ENCODE measurements at regions not wholly inside any gene's neighbourhood (a gene's known extent, or its start where the extent isn't known, plus 50 kb on each side); places are given as distances from the start of the nearest gene placed in this dataset.

- Histone ChIP-seq H3K79me2 (ENCODE audit: control insufficient read depth in 1 of 2, insufficient read depth in 2 of 2, low read length in 2 of 2) (no peaks in the 10 kb centered on the region), H3K14ac (ENCODE audit: insufficient read length) (no peak overlapping the region), H3K27me3 (replicated peaks in 1 of 4; ENCODE audit: control insufficient read depth in 3 of 4, extremely low read depth in 1 of 4, insufficient read depth in 3 of 4, low read length in 3 of 4) (no peaks in the 10 kb centered on the region), H2BK120ac (replicated peaks; ENCODE audit: low read depth, low read length) (no peak overlapping the region), H2BK20ac (ENCODE audit: low read length) (no peak overlapping the region), H3K9me3 (ENCODE audit: insufficient read depth in 2 of 2, low read depth in 1 of 2, low read length in 1 of 2) (no peaks in the 10 kb centered on the region), H3K4me2 (ENCODE audit: insufficient read depth in 1 of 2, low read depth in 2 of 2, low read length in 2 of 2) (no peak overlapping the region), H3K79me1 (ENCODE audit: low read depth, low read length) (no peaks in the 10 kb centered on the region), H2BK15ac (ENCODE audit: low read length) (no peak overlapping the region), H4K5ac (ENCODE audit: insufficient read length, low read depth, low read length) (no peak overlapping the region), H4K20me1 (replicated peaks in 1 of 2; ENCODE audit: control insufficient read depth in 1 of 2, insufficient read depth in 2 of 2, low read length in 2 of 2) (no peaks in the 10 kb centered on the region), H3K4me3 (ENCODE audit: extremely low read depth in 1 of 4, insufficient read depth in 2 of 4, low read depth in 3 of 4, low read length in 4 of 4) (no peak overlapping the region), H2BK12ac (ENCODE audit: low read depth, low read length) (no peak overlapping the region), H3K23ac (ENCODE audit: insufficient read length) (no peak overlapping the region), H2BK5ac (ENCODE audit: low read depth, low read length) (no peak overlapping the region), H3K18ac (ENCODE audit: extremely low read depth, low read length) (no peak overlapping the region), H3K36me3 (ENCODE audit: control insufficient read depth in 2 of 4, insufficient read depth in 4 of 4, low read length in 3 of 4) (no peaks in the 10 kb centered on the region), H2AK5ac (ENCODE audit: low read depth, low read length) (no peak overlapping the region), H3K27ac (ENCODE audit: low read depth, low read length) (no peak overlapping the region), H3K9ac (replicated peaks in 1 of 4; ENCODE audit: extremely low read depth in 1 of 4, low read depth in 3 of 4, low read length in 3 of 4) (no peak overlapping the region), H4K91ac (replicated peaks; ENCODE audit: insufficient read length, low read length) (no peak overlapping the region), H4K8ac (ENCODE audit: extremely low read depth, insufficient read depth, low read length) (no peak overlapping the region), H3K4me1 (replicated peaks in 1 of 4; ENCODE audit: control insufficient read depth in 3 of 4, insufficient read depth in 4 of 4, low read length in 3 of 4) (no peaks in the 10 kb centered on the region), H3K23me2 (ENCODE audit: low read depth, low read length) (no peaks in the 10 kb centered on the region), H3K4ac (replicated peaks; ENCODE audit: insufficient read length, low read depth, low read length) (no peak overlapping the region), H3K56ac (replicated peaks; ENCODE audit: insufficient read length, low read depth, low read length) (no peak overlapping the region), H2AFZ (ENCODE audit: low read length) (no peak overlapping the region)
- 93% methylated on average over 2 of the region's 2 CpGs; no CpG with 5 or more reads in 1 of the 2 experiments for WGBS, 2 experiments (ENCODE audit: extremely low coverage in 1 of 2, insufficient coverage in 1 of 2, insufficient read length in 1 of 2, insufficient replicate concordance in 2 of 2, low coverage in 1 of 2, low lambda C conversion rate in 2 of 2, missing lambda C conversion rate in 1 of 2)
- DNase-seq (ENCODE audit: low read depth in 1 of 2, low spot score in 2 of 2), result no peak
- CTCF ChIA-PET (ENCODE audit: partially characterized antibody), result interaction anchor here (0.9 to 1.5 kb wide), 3 partner anchors 8 to 110 kb away, joined by 3 read pairs; no protein-coding TSS in a partner anchor
- FAIRE-seq, result no peak
- POLR2A ChIA-PET (ENCODE audit: partially characterized antibody), result no interaction called here
- TF ChIP-seq TAF1 (IDR thresholded peaks at IDR 0.05; ENCODE audit: low read depth, low read length), result no peak
Observed at GRCh38 chr3:40862946-40863345, 336.4 kb upstream of the CTNNB1 start.
